ENCODE measurements at regions not wholly inside any gene's neighbourhood (a gene's known extent, or its start where the extent isn't known, plus 50 kb on each side); places are given as distances from the start of the nearest gene placed in this dataset.

- TF ChIP-seq CTCF (IDR thresholded peaks at IDR 0.05; ENCODE audit: low read depth, low read length): no peak
- H3K4me3 ChIP-seq (replicated peaks in 1 of 2; ENCODE audit: low read depth in 2 of 2, low read length in 2 of 2): no peak overlapping the region
- DNase-seq (ENCODE audit: low read depth in 2 of 2): peak; percentile 49 to 60
Observed at GRCh38 chr1:217274416-217274815, 356.5 kb downstream of the GPATCH2 start.

- H3K4me3 ChIP-seq (replicated peaks in 1 of 2; ENCODE audit: low read depth in 2 of 2, low read length in 2 of 2): no peak overlapping the region
- no peak for TF ChIP-seq CTCF (IDR thresholded peaks at IDR 0.05; ENCODE audit: low read depth, low read length)
- peak; percentile 60 to 74 for DNase-seq (ENCODE audit: low read depth in 2 of 2)
Observed at GRCh38 chr1:217273866-217274265, 357.0 kb downstream of the GPATCH2 start.

DNA sequence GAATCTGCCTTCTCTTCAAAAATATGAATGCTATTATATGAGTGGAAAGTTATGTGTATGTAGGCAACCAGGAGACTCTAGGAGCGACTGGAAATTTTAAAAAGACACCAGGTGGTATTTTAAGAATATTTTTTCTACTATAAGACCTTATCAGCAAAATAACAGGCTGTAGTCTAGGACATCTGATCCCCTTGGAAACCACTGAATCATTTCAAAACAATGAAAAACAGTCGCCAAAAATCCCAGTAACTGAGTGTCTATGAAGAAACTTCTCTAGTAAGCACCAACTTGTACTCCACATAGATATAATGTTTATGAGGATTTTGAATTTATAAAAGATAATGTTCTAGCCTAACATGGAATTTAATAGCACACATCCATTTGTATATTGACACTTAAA, 358.5 kb downstream of the GPATCH2 start:
- peak; percentile 87 for DNase-seq (ENCODE audit: low read depth in 2 of 2)
- no peak for TF ChIP-seq CTCF (IDR thresholded peaks at IDR 0.05; ENCODE audit: low read depth, low read length)
- no peak overlapping the region for H3K4me3 ChIP-seq (replicated peaks in 1 of 2; ENCODE audit: low read depth in 2 of 2, low read length in 2 of 2)

- TF ChIP-seq CTCF (IDR thresholded peaks at IDR 0.05; ENCODE audit: low read depth, low read length): no peak
- DNase-seq (ENCODE audit: low read depth in 2 of 2): no peak
Observed at GRCh38 chr1:217270101-217270500, 360.8 kb downstream of the GPATCH2 start.

DNA sequence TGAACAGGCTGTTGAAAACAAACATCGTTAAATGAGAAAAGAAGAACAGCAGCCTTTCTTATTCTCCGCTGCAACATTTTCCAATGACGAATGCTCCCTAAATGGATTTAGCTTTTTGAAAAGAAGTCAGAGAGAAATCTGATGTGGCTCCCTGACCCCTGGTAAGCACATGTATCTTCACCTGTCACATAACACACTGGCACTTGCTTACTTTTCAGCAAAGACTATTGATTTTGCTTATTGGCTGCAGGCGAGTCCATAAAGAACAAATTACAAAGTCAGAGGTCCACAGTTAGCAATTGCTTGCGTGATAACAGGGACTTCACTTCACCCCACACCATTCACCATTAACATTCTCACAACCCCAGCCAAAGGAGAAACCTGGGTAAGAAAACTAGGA, 362.8 kb downstream of the GPATCH2 start:
- DNase-seq (ENCODE audit: low read depth in 2 of 2): no peak
- TF ChIP-seq CTCF (IDR thresholded peaks at IDR 0.05; ENCODE audit: low read depth, low read length): no peak
- H3K4me3 ChIP-seq (replicated peaks in 1 of 2; ENCODE audit: low read depth in 2 of 2, low read length in 2 of 2): no peak overlapping the region

More at GRCh38 chr1:217270101-217270500, 360.8 kb downstream of the GPATCH2 start:
- no peak overlapping the region for H3K4me3 ChIP-seq (replicated peaks in 1 of 2; ENCODE audit: low read depth in 2 of 2, low read length in 2 of 2)

GRCh38 chr1:217261636-217262035, 369.3 kb downstream of the GPATCH2 start:
- no peak for DNase-seq (ENCODE audit: low read depth in 2 of 2)
- no peak overlapping the region for H3K4me3 ChIP-seq (replicated peaks in 1 of 2; ENCODE audit: low read depth in 2 of 2, low read length in 2 of 2)
- no peak for TF ChIP-seq CTCF (IDR thresholded peaks at IDR 0.05; ENCODE audit: low read depth, low read length)

DNA sequence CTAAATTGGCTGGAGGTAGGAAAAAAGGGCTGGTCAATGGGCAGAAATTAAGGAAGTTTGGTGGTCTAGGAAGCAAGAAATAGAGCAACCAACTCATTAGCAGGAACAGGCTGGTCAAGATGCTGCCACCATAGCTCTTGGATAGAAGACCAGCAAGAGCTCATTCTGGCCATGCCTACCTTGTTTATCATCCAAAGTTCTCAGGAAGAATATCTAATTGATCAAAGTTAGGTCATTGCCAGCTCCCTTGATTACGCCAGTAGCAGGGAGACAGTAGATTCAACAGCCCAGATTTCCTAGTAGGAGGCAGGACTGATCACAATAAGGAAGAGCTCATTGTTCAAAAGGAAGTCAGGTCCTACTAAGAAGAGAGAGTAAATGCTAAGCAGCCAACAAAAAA, 370.2 kb downstream of the GPATCH2 start:
- no peak overlapping the region for H3K4me3 ChIP-seq (replicated peaks in 1 of 2; ENCODE audit: low read depth in 2 of 2, low read length in 2 of 2)
- no peak for TF ChIP-seq CTCF (IDR thresholded peaks at IDR 0.05; ENCODE audit: low read depth, low read length)
- no peak for DNase-seq (ENCODE audit: low read depth in 2 of 2)

Data from cardiac fibroblast (primary cell).